Ureter (tissue), 1 donor: ENCODE measurements at regions not wholly inside any gene's neighbourhood (a gene's known extent, or its start where the extent isn't known, plus 50 kb on each side); places are given as distances from the start of the nearest gene placed in this dataset.

Experiments
- DNase-seq: peaks from one replicate; pipeline ENCODE4 v3.0.0-alpha.2; 2020; ENCODE audit warnings: low spot score
- donor health status: DM: yes; HTN: yes; CAD: no.

GRCh38 chr5:112625689-112626438 is 111.8 kb upstream of the APC start:
- DNase-seq, result no peak

- no peak for DNase-seq
Observed at GRCh38 chr5:112626715-112627114, 111.0 kb upstream of the APC start.

- DNase-seq, result no peak
Observed at GRCh38 chr5:112628214-112628980, 109.3 kb upstream of the APC start.

GRCh38 chr5:112630246-112631009 is 107.3 kb upstream of the APC start:
- no peak for DNase-seq

GRCh38 chr5:112634166-112634565 is 103.5 kb upstream of the APC start:
- DNase-seq, result no peak

- no peak for DNase-seq
Observed at GRCh38 chr5:112634796-112635195, 102.9 kb upstream of the APC start.

- no peak for DNase-seq
Observed at GRCh38 chr5:112635276-112635675, 102.4 kb upstream of the APC start.

GRCh38 chr5:112635771-112636731 is 101.6 kb upstream of the APC start:
- DNase-seq, result no peak

- DNase-seq, result no peak
Observed at GRCh38 chr5:112636751-112637150, 100.9 kb upstream of the APC start.

- DNase-seq, result no peak
Observed at GRCh38 chr5:112637343-112637742, 100.3 kb upstream of the APC start.

- no peak for DNase-seq
Observed at GRCh38 chr5:112640546-112640945, 97.1 kb upstream of the APC start.

GRCh38 chr5:112641515-112642110 is 96.1 kb upstream of the APC start:
- DNase-seq, result no peak

- no peak for DNase-seq
Observed at GRCh38 chr5:112642885-112643284, 94.8 kb upstream of the APC start.

- DNase-seq, result no peak
Observed at GRCh38 chr5:112643339-112643971, 94.2 kb upstream of the APC start.

GRCh38 chr5:112646139-112646936 is 91.3 kb upstream of the APC start:
- DNase-seq, result no peak

- no peak for DNase-seq
Observed at GRCh38 chr5:112647428-112647827, 90.3 kb upstream of the APC start.

GRCh38 chr5:112648264-112648663 is 89.4 kb upstream of the APC start:
- DNase-seq, result no peak

GRCh38 chr5:112649882-112650281 is 87.8 kb upstream of the APC start:
- no peak for DNase-seq

- no peak for DNase-seq
Observed at GRCh38 chr5:112653638-112654205, 84.0 kb upstream of the APC start.
